GM19035 (cell line): ENCODE measurements at regions not wholly inside any gene's neighbourhood (a gene's known extent, or its start where the extent isn't known, plus 50 kb on each side); places are given as distances from the start of the nearest gene placed in this dataset.

Experiments
- ATAC-seq: cut with Tn5 transposase; IDR thresholded peaks from one replicate; pipeline ENCODE4 v1.9.1; 2021; ENCODE audit not compliant: unreplicated experiment

DNA sequence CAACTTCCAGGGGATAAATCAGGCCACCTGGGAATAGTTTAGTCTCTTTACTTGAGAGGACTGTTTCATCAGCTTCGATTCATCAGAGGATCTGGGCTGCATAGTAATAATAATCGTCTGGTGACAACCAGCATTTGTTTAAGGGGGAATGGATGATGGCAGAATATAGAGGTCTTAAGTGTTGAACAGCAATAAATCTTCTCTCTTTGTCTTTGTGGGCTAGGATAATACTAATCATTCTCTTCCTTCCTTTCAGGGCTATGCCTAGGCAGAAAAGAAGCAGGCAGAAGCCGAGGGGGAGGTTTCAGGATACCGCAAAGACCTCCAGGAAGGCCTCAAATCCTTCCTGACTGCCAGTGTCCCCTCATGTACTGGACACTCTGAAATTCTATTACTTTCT is 150.4 kb upstream of the GAREM1 start:
- no peak for ATAC-seq

DNA sequence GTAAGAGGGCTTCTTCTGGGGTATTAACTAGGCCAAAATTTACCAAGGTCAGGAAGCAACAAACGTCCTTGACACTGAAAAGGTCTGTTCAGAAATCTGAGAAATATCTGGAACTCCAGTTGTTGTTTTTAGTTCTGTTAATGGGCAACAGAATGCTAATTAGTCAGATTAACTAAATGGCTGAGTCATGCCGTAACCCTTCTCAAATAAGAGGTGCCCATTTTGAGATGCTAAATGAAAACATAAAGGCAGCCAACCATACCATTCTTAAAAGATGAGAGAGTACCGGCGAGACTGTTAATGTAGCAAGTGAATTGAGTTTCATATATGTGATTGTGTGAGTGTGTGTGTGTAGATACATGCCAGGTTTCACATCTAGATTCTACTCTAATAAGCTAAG is 147.9 kb upstream of the GAREM1 start:
- ATAC-seq = no peak

DNA sequence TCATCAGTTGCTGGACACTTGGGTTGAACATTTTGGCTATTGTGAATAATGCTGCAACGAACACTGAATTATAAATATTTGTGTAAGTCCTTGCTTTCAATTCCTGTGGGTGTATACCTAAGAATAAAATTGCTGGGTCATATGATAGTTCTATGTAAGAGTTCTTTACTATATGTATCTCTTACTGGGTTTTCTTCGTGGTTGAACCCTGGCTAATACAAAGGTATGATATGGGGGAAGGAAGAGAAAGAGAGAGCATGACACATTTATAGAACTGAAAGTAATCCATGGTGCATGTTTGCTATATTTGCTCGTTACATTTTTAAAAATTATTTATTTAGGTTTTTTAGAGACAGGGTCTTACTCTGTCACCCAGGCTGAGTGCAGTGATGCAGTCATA is 143.1 kb upstream of the GAREM1 start:
- ATAC-seq = no peak

DNA sequence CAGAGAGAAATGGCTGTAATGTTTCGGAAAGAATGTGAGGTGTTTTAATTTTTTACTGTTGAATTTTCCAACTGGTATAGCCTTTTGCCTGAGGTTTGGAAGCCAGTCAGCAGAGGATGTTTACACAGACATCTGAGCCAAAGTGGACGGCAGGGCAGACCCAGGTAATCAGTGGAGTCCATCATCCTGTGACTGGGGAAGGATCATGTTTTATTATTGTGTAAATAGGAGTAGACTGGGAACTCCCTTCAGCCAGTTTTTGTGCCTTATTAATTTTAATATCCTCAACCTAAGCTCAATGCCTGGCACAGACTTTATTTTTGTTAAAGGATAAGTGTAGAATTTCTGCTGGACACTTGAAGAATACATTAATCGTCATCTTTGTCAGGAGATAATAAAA is 142.0 kb upstream of the GAREM1 start:
- ATAC-seq = no peak

DNA sequence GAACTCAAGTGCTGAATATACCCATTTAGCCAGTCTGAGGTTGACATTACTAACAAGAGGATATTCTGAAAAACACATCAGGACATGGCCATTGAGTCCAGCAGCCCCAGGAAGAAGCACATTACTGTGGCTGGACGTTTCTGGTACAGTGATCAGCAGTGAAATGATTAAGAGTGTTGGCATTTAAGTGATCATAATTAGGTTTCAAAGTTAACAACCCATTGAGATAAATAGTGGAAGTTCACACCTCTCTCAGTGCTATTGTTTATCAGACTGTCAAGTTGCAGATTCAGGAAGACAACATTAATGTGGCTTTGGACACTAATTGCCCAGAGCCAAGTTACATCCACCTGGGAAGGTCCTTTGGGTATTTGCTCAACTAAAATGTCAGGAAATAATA is 139.5 kb upstream of the GAREM1 start:
- ATAC-seq = no peak

DNA sequence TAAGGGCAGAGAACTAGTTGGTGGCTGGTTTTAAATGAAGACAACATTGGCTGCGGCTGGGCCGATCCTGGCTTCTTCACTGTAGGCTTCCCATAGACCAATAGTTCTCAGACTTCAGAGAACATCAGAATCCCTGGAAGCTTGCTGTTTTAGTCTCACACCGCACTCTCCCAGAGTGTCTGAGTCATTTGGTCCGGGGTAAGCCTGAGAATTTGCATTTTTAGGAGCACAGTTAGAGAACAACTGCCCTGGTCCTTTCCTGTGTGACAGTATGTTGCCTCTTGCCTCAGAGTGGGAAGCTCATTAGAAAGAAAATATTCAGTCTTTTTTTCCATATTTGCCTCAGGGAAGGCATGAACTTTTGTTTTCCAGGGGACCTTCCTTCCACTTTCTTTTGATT is 137.1 kb upstream of the GAREM1 start:
- ATAC-seq = no peak

DNA sequence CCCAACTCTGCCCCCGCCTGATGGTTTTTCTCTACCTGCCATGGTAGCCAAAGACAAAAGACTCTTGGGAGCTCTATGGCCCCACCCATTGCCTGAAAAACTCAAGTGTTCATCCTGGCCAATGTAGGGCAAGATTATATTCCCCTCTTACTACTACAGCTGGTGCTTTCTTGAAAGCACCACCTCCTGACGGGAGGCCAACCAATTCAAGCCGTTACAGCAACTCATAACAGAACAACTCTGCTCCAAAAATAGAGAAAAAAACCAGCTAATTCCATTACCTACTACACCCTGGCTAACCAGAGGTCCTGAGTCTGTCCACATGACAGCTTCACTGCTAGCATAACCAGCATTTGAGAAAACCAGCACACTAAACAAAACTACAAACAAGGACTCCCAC is 127.5 kb upstream of the GAREM1 start:
- no peak for ATAC-seq

DNA sequence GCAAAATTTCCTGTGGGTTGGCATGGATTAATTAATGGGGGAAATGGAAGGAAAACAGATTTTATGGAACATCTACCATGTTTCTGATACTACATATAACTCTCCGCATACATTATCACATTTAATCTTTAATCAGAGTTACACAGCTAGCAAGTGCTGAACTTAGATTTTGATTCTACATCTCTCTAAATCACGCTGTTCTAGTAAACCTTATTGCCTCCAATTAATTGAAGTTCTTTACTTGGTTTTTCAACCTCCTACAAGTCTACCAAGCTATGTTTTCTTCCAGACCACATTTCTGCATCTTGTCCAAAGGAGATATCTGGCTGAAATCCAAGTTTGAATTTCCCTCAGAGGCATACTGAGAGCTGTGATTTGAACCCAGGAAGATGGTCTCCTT is 125.8 kb upstream of the GAREM1 start:
- no peak for ATAC-seq

DNA sequence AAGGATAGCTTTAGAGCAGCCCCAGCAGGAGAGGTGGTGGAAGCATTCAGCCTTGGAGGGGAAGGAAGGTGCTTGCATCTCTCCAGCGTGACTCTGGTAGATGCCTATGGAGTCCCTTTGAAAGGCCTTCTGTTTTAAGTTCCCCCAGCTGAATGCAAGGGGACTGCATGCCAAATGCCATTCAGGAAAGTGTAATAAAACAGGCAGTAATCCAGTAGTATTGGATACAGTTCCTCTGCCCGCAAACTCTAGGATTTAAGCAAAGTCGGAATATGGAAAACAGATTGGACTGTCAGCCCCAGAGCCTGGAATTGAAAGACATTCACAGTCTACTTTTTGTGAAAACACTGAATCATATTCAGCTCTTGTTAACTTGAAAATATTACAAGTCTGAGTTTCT is 125.2 kb upstream of the GAREM1 start:
- no peak for ATAC-seq

DNA sequence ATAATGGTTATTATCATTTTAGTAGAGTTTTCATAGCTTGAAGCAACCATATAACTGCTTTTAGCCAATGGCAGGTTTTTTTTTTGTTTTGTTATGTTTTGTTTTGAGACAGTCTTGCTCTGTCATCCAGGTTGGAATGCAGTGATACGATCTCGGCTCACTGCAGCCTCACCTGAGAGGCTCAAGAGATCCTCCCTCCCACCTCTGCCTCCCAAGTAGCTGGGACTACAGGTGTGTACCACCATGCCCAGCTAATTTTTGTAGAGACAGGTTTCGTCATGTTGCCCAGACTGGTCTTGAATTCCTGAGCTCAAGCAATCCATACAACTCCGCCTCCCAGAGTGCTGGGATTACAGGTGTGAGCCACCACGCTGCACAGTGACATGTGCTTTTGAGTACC is 117.5 kb upstream of the GAREM1 start:
- no peak for ATAC-seq

DNA sequence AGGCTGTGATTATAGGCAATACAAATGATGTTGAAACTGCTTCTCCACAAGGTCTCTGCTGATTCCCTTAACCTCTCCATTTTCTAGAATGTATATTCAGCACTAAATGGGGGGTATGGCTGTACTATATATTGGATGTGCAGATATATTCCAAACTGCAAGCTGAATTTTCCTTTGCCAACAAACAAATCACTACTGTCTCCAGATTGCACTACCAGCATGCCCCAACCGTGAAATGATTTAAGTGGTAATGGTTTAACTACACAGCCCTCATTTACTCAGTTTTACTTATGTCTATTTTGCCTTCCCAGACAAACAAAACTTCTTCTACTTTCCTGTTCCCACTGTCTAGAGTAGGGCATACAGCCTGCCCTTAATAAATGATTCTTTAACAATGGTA is 112.7 kb upstream of the GAREM1 start:
- no peak for ATAC-seq

DNA sequence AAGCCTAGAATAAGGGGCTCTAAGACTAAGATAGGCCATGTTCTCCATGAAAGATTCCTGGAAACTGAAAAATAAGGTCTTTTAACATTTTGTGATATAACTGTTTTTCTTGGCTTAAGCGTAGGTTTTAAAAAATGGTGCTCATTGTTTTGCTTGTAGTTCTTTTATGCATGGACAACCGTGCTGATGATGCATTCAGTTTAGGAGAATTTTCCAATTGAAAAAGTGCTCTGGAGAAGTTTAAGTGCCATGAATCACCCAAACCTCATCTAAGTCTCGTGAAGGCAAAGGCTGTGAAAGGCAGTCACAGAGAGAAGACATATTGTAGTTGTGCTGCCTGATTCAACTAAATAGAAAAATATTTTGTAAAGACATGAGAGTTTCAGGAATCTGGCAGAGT is 111.8 kb upstream of the GAREM1 start:
- ATAC-seq = no peak

DNA sequence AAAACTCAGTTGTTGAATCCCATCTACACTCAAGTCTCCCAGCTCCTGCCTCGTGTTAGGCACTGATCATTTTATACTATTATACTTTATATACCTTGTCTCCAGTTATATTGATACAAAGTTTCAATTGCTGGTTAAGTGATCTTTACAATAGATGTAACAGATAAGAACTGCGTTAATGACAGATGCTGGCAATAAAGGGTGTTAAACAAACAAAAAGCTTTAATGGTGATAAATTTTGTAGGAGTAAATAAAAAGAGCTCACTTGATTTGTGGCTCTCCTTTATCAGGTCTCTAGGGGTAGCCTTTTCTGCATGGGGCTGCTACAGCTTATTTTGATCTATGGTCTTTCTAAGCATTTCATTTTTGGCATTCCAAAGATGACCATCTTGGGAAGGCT is 106.9 kb upstream of the GAREM1 start:
- ATAC-seq = no peak

DNA sequence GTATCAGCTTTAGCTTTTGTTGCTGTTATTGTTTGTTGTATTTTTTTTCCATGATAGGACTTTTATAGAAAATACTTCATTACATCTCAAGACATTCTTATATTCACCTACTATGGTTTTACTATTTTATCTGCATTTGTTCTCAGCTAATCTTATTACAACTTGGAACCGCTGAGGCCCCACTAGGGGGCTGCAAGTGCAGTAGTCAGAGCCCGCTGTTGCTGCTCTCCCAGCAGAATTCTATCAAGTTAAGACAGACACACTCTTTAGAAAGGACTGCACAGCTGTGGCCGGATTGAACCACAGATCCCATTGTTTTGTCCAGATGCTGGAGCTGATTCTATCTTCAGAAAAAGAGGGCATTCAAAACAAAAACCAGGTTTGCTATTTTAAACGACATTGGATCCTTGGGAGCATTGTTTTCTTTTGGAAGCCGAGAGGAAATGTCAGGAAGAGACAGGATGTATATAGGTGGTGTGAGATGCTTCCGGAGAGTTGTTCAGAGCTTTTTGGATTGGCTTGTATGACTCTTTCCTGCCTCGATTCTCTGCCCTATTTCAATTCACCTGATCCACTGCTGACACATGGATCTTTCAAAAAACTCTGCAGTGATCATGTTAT is 105.7 kb upstream of the GAREM1 start:
- ATAC-seq = no peak

DNA sequence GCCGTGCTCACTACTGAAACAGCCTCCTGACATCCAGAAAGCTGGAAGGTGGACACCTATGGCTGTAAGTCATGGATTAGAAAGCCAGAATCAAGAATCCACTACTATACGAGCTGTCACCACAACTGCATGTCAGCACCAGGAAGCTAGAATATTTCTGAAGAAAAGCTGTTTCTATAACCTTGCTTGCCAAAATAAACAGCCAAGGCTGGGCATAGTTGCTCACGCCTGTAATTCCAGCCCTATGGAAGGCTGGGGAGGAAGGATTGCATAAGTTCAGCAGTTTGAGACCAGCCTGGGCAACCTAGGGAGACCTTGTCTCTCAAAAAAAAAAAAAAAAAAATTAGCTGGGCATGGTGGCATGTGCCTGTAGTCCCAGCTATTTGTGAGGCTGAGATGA is 96.3 kb upstream of the GAREM1 start:
- no peak for ATAC-seq

DNA sequence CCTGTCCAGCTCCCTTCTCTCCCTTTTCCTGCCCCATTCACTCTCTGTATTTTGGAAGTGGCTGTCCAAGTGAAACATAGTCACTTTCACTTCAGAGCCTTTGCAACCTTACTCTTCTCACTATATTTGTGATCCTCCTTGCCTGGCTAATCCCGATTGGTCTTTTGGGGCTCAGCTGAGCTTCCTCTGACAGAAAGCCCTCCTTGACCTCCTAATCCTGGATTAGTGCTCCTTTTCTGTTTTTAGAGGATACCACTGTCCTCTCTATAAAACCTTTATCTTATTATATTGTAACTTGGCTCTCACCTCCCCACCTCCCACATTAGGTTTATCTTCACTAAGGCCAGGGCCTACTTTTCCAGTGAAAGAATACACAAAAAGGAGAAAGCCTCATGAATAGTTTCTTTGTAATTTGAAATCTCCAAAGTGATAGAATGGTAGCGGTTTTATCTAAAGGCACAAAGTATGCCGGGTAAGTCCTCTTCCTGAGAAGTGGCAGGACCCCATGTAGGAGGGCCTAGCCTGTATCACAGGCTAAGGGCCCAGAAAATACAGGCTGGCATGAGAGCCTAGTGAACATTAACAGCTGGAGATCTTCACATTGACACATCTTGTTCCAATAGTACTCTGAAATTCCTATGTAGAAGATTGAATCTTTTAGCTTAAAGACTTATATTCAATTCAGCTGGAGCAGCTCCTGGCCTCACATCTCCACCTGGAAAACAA is 83.1 kb upstream of the GAREM1 start:
- no peak for ATAC-seq

DNA sequence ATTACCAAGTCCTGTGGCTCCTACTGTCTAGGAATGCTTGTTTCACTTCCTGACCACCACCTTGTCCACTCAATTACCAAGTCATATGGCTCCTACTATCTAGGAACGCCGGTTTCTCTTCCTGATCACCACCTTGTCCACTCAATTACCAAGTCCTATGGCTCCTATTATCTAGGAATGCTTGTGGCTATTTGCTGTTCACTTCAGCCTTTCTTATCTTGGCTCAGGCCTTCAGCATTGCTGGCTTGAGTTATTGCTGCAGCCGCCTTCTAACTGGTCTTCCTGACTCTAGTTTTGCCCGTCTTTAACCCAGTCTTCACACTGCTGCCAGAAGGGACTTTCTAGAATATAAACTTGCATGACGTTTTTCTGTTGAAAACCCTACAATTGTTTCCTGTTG is 82.5 kb upstream of the GAREM1 start:
- ATAC-seq = no peak

DNA sequence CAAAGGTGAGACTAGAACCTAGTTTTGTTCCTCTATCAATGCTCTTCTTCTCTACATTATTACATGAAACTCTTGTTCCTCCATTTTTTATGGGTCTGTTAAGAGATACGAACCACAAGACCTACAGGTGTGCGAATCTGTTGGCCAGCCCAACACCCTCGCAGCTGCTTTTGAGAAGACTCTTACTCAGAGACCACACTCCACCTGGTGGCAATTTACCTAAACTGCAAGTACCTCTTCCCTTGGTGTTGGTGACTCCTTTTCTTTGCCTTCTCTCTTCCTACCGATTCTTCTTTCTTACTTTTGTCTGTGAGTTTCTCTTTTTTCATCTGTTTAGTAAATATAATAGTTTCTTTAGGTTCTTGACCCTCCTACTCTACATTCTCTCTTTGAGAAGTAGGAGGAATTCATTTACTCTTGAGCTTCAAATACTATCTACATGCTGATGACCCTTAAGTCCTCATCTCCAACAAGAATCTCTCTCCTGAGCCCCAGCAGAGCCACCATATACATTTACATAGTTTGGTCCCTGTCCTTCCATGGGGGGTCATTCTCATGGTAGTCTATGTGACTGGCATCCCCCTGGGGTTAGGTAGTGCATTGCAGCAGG is 81.8 kb upstream of the GAREM1 start:
- ATAC-seq = peak; percentile 86

DNA sequence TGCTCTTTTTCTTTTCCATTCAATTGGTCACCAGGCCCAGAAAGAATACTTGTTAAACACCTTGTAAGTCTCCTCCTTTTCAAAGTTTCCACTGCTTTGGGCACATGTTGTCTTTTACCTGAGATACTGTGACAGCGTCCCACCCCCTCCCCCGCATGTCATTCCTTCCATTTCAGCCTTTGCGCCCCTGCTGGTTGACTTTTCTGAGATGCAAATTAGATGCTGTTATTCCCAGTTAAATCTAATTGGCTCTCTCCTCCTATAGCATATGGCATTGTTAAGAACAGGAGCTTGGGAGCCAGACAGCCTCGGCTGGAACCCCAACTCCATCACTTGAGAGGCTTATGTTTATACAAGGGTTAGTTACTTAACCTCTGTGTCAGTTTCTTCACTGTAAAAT is 80.3 kb upstream of the GAREM1 start:
- no peak for ATAC-seq

DNA sequence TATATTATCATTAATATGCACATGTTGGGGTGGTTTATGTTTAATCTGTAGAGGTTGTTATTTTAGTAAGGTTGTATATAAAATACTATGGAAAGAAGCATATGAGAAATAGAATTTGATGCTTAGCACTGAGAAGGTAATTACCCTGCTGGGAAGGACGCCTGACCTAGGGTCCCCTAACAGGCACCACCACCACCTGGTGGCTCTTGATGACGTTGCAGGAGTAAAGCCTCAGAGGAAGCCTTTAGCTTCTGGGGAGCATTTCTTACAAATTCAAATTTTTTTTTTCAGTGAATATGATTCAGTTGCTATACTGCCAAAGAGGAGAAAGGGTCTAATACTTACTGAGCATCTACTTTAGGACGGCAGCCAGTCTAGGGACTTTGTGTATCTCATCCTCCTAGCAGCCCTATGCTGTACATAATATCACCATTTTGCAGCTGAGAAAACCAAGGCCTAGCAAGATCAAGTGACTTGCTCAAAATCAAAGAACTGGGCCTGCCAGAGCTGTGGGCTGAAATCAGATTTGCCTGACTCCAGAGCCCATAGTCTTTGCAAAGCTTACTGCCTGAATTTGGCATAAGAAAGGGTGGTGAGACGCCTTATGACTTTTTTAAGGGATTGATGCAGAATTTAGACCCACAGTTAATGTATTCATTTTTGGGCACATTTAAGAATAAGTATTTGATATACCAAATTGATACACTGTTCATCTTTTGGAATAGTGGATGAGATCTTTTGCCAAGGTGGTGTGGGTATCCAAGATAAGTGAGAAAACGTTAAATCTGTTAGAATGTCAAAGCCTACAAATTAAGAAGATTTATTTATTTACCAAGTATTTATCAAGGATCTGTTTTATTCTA is 78.8 kb upstream of the GAREM1 start:
- ATAC-seq = peak; percentile 84

DNA sequence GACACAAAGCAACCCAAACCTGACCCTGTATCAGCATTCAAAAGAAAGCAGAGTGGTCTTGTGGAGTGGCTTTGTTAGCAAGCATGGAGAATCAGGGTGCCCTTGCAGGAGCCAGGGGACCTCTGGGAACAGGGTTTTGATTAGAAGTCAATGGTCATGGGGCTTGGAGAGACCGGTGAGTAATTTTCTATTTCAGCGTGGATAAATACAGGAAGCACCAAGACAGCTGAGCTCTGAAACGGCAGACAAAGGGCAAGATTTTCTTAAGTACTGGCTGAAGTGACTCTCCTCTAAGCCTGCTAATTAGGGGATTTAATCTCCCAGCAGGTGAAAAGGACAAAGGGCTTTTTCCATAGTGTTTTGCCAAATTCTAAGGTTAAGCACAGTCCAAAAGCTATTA is 78.0 kb upstream of the GAREM1 start:
- no peak for ATAC-seq

DNA sequence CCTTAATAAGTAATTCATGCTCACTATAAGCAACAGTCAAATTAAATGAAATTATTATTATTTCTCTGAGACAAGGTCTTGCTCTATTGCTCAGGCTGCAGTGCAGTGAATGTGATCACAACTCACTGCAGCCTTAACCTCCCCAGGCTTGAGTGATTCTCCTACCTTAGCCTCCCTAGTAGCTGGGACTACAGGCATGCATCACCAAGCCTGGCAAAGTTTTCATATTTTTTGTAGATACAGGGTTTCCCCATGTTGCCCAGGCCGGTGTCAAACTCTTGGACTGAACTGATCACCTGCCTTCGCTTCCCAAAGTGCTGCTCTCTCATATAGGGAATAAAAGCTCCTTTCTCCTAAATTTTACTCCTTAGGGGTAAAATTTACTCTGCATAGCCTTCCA is 74.9 kb upstream of the GAREM1 start:
- ATAC-seq = no peak
